Neuronal stem cell (in vitro differentiated cells): ENCODE measurements at regions not wholly inside any gene's neighbourhood (a gene's known extent, or its start where the extent isn't known, plus 50 kb on each side); places are given as distances from the start of the nearest gene placed in this dataset.

Experiments
- DNase-seq: peaks from one replicate; pipeline ENCODE4 v3.0.0-alpha.2; 2013; ENCODE audit warnings: low spot score
- H2AFZ ChIP-seq: one replicate; pipeline ENCODE4 v1.6.1; 2013; ENCODE audit warnings: mild to moderate bottlenecking, low read length, inconsistent platforms
- H2AK5ac ChIP-seq: 2 replicates; pipeline ENCODE4 v1.6.1; 2013; ENCODE audit warnings: low read depth, mild to moderate bottlenecking, inconsistent platforms, low read length, moderate library complexity, mixed read lengths
- H2BK120ac ChIP-seq: 2 replicates; pipeline ENCODE4 v1.6.1; 2013; ENCODE audit warnings: low read depth, mild to moderate bottlenecking, inconsistent platforms, low read length, moderate library complexity, mixed read lengths
- H2BK12ac ChIP-seq: one replicate; pipeline ENCODE4 v1.6.1; 2013; ENCODE audit warnings: low read length, inconsistent platforms
- H2BK15ac ChIP-seq: 2 replicates; pipeline ENCODE4 v1.6.1; 2013; ENCODE audit warnings: mild to moderate bottlenecking, low read length, inconsistent platforms, mixed read lengths
- H2BK5ac ChIP-seq: one replicate; pipeline ENCODE4 v1.6.1; 2013; ENCODE audit warnings: inconsistent platforms, mild to moderate bottlenecking, low read length, moderate library complexity
- H3K14ac ChIP-seq: one replicate; pipeline ENCODE4 v1.6.1; 2013; ENCODE audit warnings: low read length, inconsistent platforms
- H3K18ac ChIP-seq: 2 replicates; pipeline ENCODE4 v1.6.1; 2013; ENCODE audit warnings: low read length, inconsistent platforms
- H3K23ac ChIP-seq: 2 replicates; pipeline ENCODE4 v1.6.1; 2013; ENCODE audit warnings: low read depth, mild to moderate bottlenecking, mixed read lengths, low read length, inconsistent platforms; ENCODE audit not compliant: poor library complexity
- H3K27ac ChIP-seq: replicated peaks from 3 replicates; pipeline ENCODE4 v1.5.1; 2013; ENCODE audit warnings: low read length, inconsistent platforms
- H3K27me3 ChIP-seq, 3 experiments: 2 replicates each; pipeline ENCODE4 v1.6.1; 2013; ENCODE audit warnings: low read length in 3 of 3, mild to moderate bottlenecking in 2 of 3, inconsistent platforms in 1 of 3, low read depth in 1 of 3, mixed read lengths in 1 of 3, moderate library complexity in 1 of 3; ENCODE audit not compliant: control insufficient read depth in 3 of 3, insufficient read depth in 3 of 3
- H3K36me3 ChIP-seq, 2 donors: replicated peaks in 1 of 2; 2 replicates each; pipeline ENCODE4 v1.6.1; 2013; ENCODE audit warnings: low read length in 2 of 2; ENCODE audit not compliant: control insufficient read depth in 2 of 2, insufficient read depth in 2 of 2
- H3K4ac ChIP-seq: 2 replicates; pipeline ENCODE4 v1.6.1; 2013; ENCODE audit warnings: inconsistent platforms, mild to moderate bottlenecking, low read length, moderate library complexity
- H3K4me1 ChIP-seq, 2 donors: 1 replicate in 1 of 2; 2 replicates in 1 of 2; pipeline ENCODE4 v1.6.1; 2013; ENCODE audit warnings: low read length in 2 of 2, low read depth in 1 of 2; ENCODE audit not compliant: control insufficient read depth in 2 of 2, insufficient read depth in 1 of 2
- H3K4me2 ChIP-seq: one replicate; pipeline ENCODE4 v1.6.1; 2013; ENCODE audit warnings: mild to moderate bottlenecking, low read length, inconsistent platforms; ENCODE audit not compliant: insufficient read depth, poor library complexity, severe bottlenecking
- H3K4me3 ChIP-seq, 2 donors: 2 replicates each; pipeline ENCODE4 v1.5.1; 2013; ENCODE audit warnings: low read length in 2 of 2, mild to moderate bottlenecking in 2 of 2, inconsistent platforms in 1 of 2, moderate library complexity in 1 of 2
- H3K79me1 ChIP-seq: one replicate; pipeline ENCODE4 v1.6.1; 2013; ENCODE audit warnings: low read depth, mild to moderate bottlenecking, inconsistent platforms, low read length, moderate library complexity
- H3K9ac ChIP-seq: one replicate; pipeline ENCODE4 v1.6.1; 2013; ENCODE audit warnings: mild to moderate bottlenecking, low read depth, low read length, inconsistent platforms; ENCODE audit not compliant: poor library complexity
- H3K9me3 ChIP-seq, 2 donors: replicated peaks in 1 of 2; 2 replicates each; pipeline versions ENCODE3 to v1.6.1; 2013; ENCODE audit warnings: low read length in 2 of 2, mild to moderate bottlenecking in 2 of 2, inconsistent platforms in 1 of 2, low read depth in 1 of 2, mixed read lengths in 1 of 2, moderate library complexity in 1 of 2; ENCODE audit not compliant: control insufficient read depth in 2 of 2, insufficient read depth in 1 of 2
- H4K8ac ChIP-seq: one replicate; pipeline ENCODE4 v1.6.1; 2013; ENCODE audit warnings: low read depth, mild to moderate bottlenecking, inconsistent platforms, low read length, moderate library complexity
- H4K91ac ChIP-seq: one replicate; pipeline ENCODE4 v1.6.1; 2013; ENCODE audit warnings: low read length, low read depth, mild to moderate bottlenecking, inconsistent platforms; ENCODE audit not compliant: poor library complexity
- WGBS, 2 donors: extraction: QIAGEN DNeasy Blood & Tissue Kit; methylation state at CpG; one replicate each; pipeline ENCODE4 v1.1.7; 2013; ENCODE audit warnings: missing lambda C conversion rate in 2 of 2, mixed read lengths in 1 of 2; ENCODE audit not compliant: insufficient read length in 2 of 2, insufficient replicate concordance in 1 of 2; ENCODE audit errors: extremely low coverage in 2 of 2; 5-methylcytosine and 5-hydroxymethylcytosine counted together

DNA sequence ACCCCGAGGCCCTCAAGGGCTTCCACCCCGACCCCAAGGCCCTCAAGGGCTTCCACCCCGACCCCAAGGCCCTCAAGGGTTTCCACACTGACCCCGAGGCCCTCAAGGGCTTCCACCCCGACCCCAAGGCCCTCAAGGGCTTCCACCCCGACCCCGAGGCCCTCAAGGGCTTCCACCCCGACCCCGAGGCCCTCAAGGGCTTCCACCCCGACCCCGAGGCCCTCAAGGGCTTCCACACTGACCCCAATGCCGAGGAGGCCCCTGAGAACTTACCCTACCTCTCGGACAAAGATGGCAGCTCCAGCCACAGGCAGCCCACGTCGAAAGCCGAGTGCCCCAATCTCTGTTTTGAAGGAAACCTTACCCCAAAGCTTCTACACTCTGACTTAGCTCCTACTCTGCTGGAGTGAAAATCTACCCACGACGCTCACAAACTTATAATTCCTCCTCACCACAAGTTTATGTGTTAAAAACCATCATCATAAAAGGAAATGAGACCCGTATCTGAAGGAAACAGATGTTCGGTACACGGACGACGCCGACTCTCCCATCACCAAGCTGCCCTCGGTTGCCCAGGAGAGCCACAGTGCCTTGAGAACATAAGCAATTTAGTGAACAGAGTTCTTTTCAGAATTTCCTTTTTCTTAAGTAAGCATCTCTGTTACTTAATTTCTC, 61.2 kb upstream of the RPH3AL start:
- Histone ChIP-seq H3K4ac (no peak overlapping the region), H3K9me3 (peaks cover 0 to 5% of the 10 kb centered on the region in 2 donors), H3K23ac (no peak overlapping the region), H2BK12ac (no peak overlapping the region), H4K91ac (no peak overlapping the region), H2BK5ac (no peak overlapping the region), H3K4me1 (peaks cover 9 to 10% of the 10 kb centered on the region in 2 donors), H3K27ac (no peak overlapping the region), H3K9ac (no peak overlapping the region), H2BK120ac (no peak overlapping the region), H3K79me1 (no peaks in the 10 kb centered on the region), H3K4me3 (no peak overlapping the region), H3K14ac (no peak overlapping the region), H2AK5ac (no peak overlapping the region), H4K8ac (no peak overlapping the region), H3K4me2 (no peak overlapping the region), H3K18ac (no peak overlapping the region), H2BK15ac (no peak overlapping the region), H2AFZ (no peak overlapping the region), H3K36me3 (peaks cover 3 to 9% of the 10 kb centered on the region in 2 donors), H3K27me3 (no peaks in the 10 kb centered on the region)
- WGBS, 2 donors: no CpG with 5 or more reads among the region's 25 CpGs
- DNase-seq: no peak

DNA sequence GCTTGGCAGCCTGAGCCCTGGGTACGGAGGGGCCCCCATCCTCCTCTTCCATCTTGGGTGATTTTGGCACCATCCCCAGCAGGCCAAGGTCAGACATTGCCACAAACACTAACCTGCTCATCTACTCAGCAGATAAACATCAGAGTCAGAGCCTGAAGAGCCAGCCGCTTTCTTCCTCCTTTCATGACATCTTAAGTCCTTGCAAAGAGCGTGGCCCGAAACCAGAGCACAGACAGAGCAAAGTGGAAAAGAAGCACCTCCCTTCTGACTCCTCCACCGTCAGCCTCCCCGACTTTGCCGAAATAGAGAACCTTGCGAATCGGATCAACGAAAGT, 60.4 kb upstream of the RPH3AL start:
- H3K4ac ChIP-seq: no peak overlapping the region
- no peak for DNase-seq

DNA sequence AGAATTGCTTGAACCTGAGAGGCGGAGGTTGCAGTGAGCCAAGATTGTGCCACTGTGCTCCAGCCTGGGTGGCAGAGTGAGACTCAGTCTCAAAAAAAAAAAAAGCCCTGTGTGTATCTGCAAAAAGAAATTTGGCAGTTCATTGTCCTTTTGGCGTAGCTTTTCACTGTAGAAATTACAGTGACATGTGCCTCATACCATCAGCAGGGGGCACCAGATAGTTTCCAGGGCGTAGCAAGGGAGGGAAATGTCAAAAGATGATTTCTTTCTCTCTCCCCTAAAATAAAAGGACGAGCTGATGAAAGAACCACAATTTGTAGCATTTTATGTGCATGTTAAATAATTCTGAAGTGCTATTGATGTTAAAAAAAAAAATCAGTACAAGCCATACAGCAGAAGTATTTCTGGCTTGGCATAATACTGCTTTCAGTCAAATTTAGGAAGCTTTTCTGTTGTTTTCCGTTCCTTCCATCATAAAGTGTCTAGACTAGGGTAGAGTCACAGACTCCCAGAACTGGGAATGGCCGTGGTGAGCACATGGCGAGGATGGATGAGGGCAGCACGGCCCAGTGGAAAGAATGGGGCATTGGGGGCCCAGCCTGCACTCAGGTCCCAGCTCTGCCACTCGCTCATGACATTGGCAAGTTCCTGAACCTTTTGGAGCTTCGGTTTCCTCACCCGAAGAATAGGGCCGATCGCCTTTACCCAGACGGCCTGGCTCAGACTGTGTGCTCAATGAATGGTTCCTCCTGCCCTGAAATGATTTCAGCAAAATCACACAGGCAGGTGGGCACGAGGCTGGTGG, 59.8 kb upstream of the RPH3AL start:
- DNase-seq: peak; percentile 53
- Histone ChIP-seq H3K4me1 (peaks cover 9 to 10% of the 10 kb centered on the region in 2 donors), H4K91ac (no peak overlapping the region), H2BK120ac (no peak overlapping the region), H3K9me3 (peaks cover 0 to 5% of the 10 kb centered on the region in 2 donors), H2BK5ac (no peak overlapping the region), H3K4ac (no peak overlapping the region), H3K23ac (no peak overlapping the region), H3K27ac (no peak overlapping the region), H2BK12ac (no peak overlapping the region), H3K27me3 (no peaks in the 10 kb centered on the region), H2AFZ (peak overlapping the region; percentile 27), H3K4me2 (no peak overlapping the region), H3K9ac (no peak overlapping the region), H3K4me3 (no peak overlapping the region), H3K14ac (no peak overlapping the region), H4K8ac (no peak overlapping the region), H2BK15ac (no peak overlapping the region), H2AK5ac (no peak overlapping the region), H3K36me3 (peaks cover 3 to 9% of the 10 kb centered on the region in 2 donors), H3K18ac (no peak overlapping the region), H3K79me1 (no peaks in the 10 kb centered on the region)
- no CpG with 5 or more reads among the region's 15 CpGs for WGBS, 2 donors

More for the DNA sequence above, 60.4 kb upstream of the RPH3AL start:
- peaks cover 3 to 9% of the 10 kb centered on the region in 2 donors for H3K36me3 ChIP-seq
- peaks cover 0 to 5% of the 10 kb centered on the region in 2 donors for H3K9me3 ChIP-seq
- no peak overlapping the region for H2BK12ac ChIP-seq
- no peak overlapping the region for H4K91ac ChIP-seq
- no peak overlapping the region for H2BK120ac ChIP-seq
- H3K79me1 ChIP-seq: no peaks in the 10 kb centered on the region
- no peak overlapping the region for H2BK5ac ChIP-seq
- H3K4me1 ChIP-seq: peaks cover 9 to 10% of the 10 kb centered on the region in 2 donors
- H3K4me3 ChIP-seq: no peak overlapping the region
- H3K4me2 ChIP-seq: no peak overlapping the region
- no peaks in the 10 kb centered on the region for H3K27me3 ChIP-seq
- H2AFZ ChIP-seq: no peak overlapping the region
- no peak overlapping the region for H2BK15ac ChIP-seq
- H3K27ac ChIP-seq: no peak overlapping the region
- H4K8ac ChIP-seq: no peak overlapping the region
- no peak overlapping the region for H3K9ac ChIP-seq
- H2AK5ac ChIP-seq: no peak overlapping the region
- no peak overlapping the region for H3K14ac ChIP-seq
- no CpG with 5 or more reads among the region's 10 CpGs for WGBS, 2 donors
- H3K18ac ChIP-seq: no peak overlapping the region
- no peak overlapping the region for H3K23ac ChIP-seq

DNA sequence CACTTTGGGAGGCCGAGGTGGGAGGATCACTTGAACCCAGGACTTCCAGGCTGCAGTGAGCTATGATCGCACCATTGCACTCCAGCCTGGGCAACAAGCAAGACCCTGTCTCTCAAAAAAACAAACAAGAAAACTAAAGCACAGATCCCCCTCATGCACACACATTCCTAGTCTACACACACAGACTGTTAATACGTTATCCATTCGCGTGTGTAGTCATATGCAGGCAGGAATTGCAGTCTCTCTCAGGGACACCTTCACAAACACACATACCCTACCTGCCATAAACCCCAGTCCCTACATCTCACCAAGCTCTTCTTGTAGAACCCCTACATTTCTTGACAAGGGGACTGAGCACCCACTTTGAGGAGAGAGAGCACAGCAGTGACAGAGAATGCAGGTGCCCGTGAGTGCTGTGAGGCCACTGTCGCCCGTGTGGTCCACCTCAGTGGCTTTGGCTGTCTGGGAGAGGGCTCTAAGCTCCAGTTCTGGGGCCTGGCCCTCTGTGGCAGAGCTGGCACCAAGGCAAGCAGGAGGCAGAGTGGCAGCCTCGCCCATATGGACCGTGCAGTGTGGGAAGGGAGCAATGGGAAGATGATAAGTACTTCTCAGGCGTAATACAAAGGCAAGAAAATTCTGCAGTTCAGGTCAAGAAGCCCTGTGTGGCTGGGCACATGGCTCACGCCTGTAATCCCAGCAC, 59.0 kb upstream of the RPH3AL start:
- peak overlapping the region in 1 of 2 donors; percentile 52 for H3K4me3 ChIP-seq
- H3K23ac ChIP-seq: no peak overlapping the region
- peak overlapping the region; percentile 4 for H2BK15ac ChIP-seq
- H2BK12ac ChIP-seq: no peak overlapping the region
- no peak overlapping the region for H3K18ac ChIP-seq
- H3K4me2 ChIP-seq: no peak overlapping the region
- H3K79me1 ChIP-seq: no peaks in the 10 kb centered on the region
- H4K91ac ChIP-seq: no peak overlapping the region
- H3K9ac ChIP-seq: peak overlapping the region; percentile 38
- H3K14ac ChIP-seq: no peak overlapping the region
- H2BK5ac ChIP-seq: no peak overlapping the region
- no peak overlapping the region for H3K27ac ChIP-seq
- H3K27me3 ChIP-seq: no peaks in the 10 kb centered on the region
- peak overlapping the region; percentile 63 for H2AK5ac ChIP-seq
- peaks cover 9 to 10% of the 10 kb centered on the region in 2 donors for H3K4me1 ChIP-seq
- H3K4ac ChIP-seq: no peak overlapping the region
- H2AFZ ChIP-seq: peak overlapping the region; percentile 27
- WGBS, 2 donors: no CpG with 5 or more reads among the region's 12 CpGs
- peaks cover 3 to 9% of the 10 kb centered on the region in 2 donors for H3K36me3 ChIP-seq
- DNase-seq: no peak
- H4K8ac ChIP-seq: no peak overlapping the region
- peaks cover 0 to 5% of the 10 kb centered on the region in 2 donors for H3K9me3 ChIP-seq
- H2BK120ac ChIP-seq: no peak overlapping the region
